ENCODE measurements at regions not wholly inside any gene's neighbourhood (a gene's known extent, or its start where the extent isn't known, plus 50 kb on each side); places are given as distances from the start of the nearest gene placed in this dataset.

- DNase-seq, result no peak
Measured at GRCh38 chr19:29399804-29400203, 126.0 kb upstream of the VSTM2B start.

- peak; percentile 54 for DNase-seq
Measured at GRCh38 chr19:29400917-29401711, 124.7 kb upstream of the VSTM2B start.

GRCh38 chr19:29401712-29402421 lies 123.9 kb upstream of the VSTM2B start:
- DNase-seq, result no peak

GRCh38 chr19:29402563-29402962 lies 123.2 kb upstream of the VSTM2B start:
- DNase-seq, result no peak

- DNase-seq, result no peak
Measured at GRCh38 chr19:29404015-29404414, 121.8 kb upstream of the VSTM2B start.

GRCh38 chr19:29404951-29405727 lies 120.7 kb upstream of the VSTM2B start:
- peak; percentile 69 for DNase-seq

- no peak for DNase-seq
Measured at GRCh38 chr19:29405728-29405995, 120.1 kb upstream of the VSTM2B start.

- DNase-seq, result no peak
Measured at GRCh38 chr19:29409076-29409862, 116.5 kb upstream of the VSTM2B start.

- no peak for DNase-seq
Measured at GRCh38 chr19:29410601-29411000, 115.2 kb upstream of the VSTM2B start.

GRCh38 chr19:29411113-29411581 lies 114.6 kb upstream of the VSTM2B start:
- DNase-seq, result peak; percentile 27

- DNase-seq, result no peak
Measured at GRCh38 chr19:29413435-29413834, 112.4 kb upstream of the VSTM2B start.

- DNase-seq, result no peak
Measured at GRCh38 chr19:29415507-29415906, 110.3 kb upstream of the VSTM2B start.

GRCh38 chr19:29417048-29417447 lies 108.7 kb upstream of the VSTM2B start:
- DNase-seq, result no peak

GRCh38 chr19:29418201-29418600 lies 107.6 kb upstream of the VSTM2B start:
- no peak for DNase-seq

GRCh38 chr19:29420065-29420464 lies 105.7 kb upstream of the VSTM2B start:
- no peak for DNase-seq

GRCh38 chr19:29420482-29421195 lies 105.2 kb upstream of the VSTM2B start:
- DNase-seq, result no peak

- no peak for DNase-seq
Measured at GRCh38 chr19:29421196-29421545, 104.6 kb upstream of the VSTM2B start.

GRCh38 chr19:29422047-29422446 lies 103.7 kb upstream of the VSTM2B start:
- DNase-seq, result no peak

GRCh38 chr19:29422486-29423085 lies 103.2 kb upstream of the VSTM2B start:
- no peak for DNase-seq

GRCh38 chr19:29428071-29428470 lies 97.7 kb upstream of the VSTM2B start:
- no peak for DNase-seq

- no peak for DNase-seq
Measured at GRCh38 chr19:29429021-29429420, 96.8 kb upstream of the VSTM2B start.

Data from right kidney (tissue), 1 donor.